Mesodermal cell (in vitro differentiated cells): ENCODE measurements at regions not wholly inside any gene's neighbourhood (a gene's known extent, or its start where the extent isn't known, plus 50 kb on each side); places are given as distances from the start of the nearest gene placed in this dataset.
"Not testable (repeated sequence)": the region's sequence is repeated elsewhere in the genome, so short reads cannot be mapped to it uniquely, and the experiment has no call there.

Experiments
- H3K27ac ChIP-seq: 2 replicates; pipeline ENCODE4 v1.7.0; 2013; ENCODE audit warnings: mild to moderate bottlenecking, low read depth, low read length, moderate library complexity; ENCODE audit not compliant: severe bottlenecking
- H3K36me3 ChIP-seq: 2 replicates; pipeline ENCODE4 v1.7.1; 2013; ENCODE audit warnings: mild to moderate bottlenecking, low read length, moderate library complexity; ENCODE audit not compliant: control insufficient read depth, insufficient read depth
- H3K4me1 ChIP-seq: one replicate; pipeline ENCODE4 v1.7.1; 2013; ENCODE audit warnings: mild to moderate bottlenecking, low read length; ENCODE audit not compliant: insufficient read depth, control insufficient read depth, poor library complexity, severe bottlenecking
- H3K4me3 ChIP-seq: 2 replicates; pipeline ENCODE4 v1.7.0; 2013; ENCODE audit warnings: low read length, control low read depth, mild to moderate bottlenecking; ENCODE audit not compliant: insufficient read depth, poor library complexity, severe bottlenecking; ENCODE audit errors: extremely low read depth
- H3K9me3 ChIP-seq: 2 replicates; pipeline ENCODE4 v1.7.1; 2013; ENCODE audit warnings: mild to moderate bottlenecking, low read length, moderate library complexity; ENCODE audit not compliant: control insufficient read depth
- WGBS, 2 experiments: methylation state at CpG; one replicate each; pipeline ENCODE4 v1.1.5; 2013; ENCODE audit warnings: missing lambda C conversion rate in 2 of 2; ENCODE audit not compliant: insufficient coverage in 2 of 2; 5-methylcytosine and 5-hydroxymethylcytosine counted together

DNA sequence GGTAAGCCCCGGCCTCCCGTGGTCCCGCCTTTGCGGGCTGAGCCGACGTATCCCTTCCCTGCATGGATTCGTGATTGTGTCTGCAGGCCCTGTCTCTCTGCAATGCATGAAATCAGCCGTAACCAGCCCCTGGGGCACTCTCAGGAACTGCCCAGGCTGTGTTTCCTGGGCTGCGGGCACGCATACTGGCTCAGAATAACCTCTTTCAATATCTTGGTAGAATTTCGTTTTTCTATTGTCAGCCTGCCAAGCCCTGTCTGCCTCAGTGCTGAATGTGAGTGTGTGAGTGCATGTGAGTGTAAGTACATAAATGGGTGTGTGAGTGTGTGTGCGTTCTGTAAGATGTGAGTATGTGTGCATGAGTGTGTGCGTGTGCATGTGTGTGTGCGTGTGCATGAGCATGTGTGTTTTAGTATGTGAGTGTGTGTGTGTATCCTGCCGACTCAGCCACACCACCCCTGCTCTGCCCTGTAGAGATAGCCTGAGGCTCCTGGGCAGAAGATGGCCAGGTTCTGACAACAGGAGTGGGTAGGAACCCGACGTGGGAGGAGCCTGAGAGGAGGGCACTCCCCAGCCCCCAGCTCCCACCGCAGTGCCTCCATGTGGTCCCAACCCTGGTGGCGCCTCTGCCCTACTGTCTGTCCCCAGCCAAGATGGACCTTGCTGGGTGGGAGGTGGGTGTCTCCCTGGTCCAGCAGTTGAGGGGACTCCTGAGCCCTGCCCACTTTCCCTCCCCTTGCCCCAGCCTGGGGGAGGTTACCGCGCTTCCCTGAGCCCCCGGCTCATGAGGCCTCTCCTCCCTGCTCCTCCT is 268.8 kb downstream of the ADGRD1 start:
- 82 to 85% methylated on average over 17 to 18 of the region's 22 CpGs for WGBS, 2 experiments
- Histone ChIP-seq H3K4me1 (peaks cover 16% of the 10 kb centered on the region), H3K4me3 (no peak overlapping the region), H3K36me3 (no peaks in the 10 kb centered on the region), H3K27ac (peak overlapping the region; percentile 23), H3K9me3 (no peaks in the 10 kb centered on the region)

DNA sequence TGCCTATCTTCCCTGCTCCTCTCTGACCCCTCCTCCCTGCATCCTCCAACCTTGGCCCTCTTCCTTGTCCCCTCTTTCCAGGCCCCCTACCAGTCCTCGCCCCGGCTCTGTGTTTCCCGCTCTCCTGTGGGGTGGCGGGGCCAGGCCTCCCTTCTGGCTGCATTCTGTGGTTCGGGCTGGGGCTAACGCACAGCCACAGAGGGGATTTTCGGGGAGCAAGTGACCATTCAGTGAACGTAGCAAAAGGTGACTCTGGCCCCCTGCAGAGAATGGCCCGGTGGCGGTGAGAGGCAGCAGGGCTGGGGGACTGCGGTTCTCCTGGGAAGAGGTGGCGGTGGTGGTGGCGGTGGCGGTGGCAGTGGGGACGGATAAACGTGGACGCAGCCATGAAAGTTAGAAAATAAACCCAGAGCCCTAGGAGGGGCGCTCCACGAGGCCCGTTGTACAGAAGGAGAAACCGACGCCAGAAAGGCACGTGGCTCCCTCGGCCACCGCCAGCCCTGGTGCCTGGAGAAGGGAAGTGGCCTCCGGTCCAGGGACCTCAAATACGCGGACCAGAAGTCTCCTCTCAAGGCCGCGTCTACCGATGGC is 269.6 kb downstream of the ADGRD1 start:
- Histone ChIP-seq H3K27ac (no peak overlapping the region), H3K4me3 (no peak overlapping the region), H3K4me1 (peaks cover 8% of the 10 kb centered on the region), H3K9me3 (no peaks in the 10 kb centered on the region), H3K36me3 (no peaks in the 10 kb centered on the region)
- WGBS, 2 experiments = 92 to 94% methylated on average over 31 of the region's 31 CpGs

DNA sequence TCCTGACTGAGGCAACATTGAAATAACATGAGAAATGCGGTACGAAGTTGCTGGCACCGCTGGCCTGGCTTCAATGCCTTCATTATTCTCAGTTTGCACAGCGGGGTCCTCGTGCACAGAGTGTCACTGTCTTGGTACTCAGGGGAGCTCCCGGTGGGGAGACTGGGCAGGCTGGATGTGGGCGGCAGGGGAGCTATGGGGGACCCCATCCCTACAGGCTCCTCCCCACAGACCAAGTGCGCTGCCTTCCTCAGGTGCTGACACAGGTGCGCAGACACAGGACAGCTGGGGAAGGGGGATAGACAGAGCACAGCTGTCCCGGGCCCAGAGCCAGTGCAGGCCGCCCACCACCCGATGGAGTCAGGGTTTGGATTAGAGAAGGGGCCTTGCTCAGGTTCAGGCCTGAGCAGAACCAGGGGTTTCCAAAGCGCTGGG is 270.1 kb downstream of the ADGRD1 start:
- 95 to 97% methylated on average over 11 to 12 of the region's 13 CpGs for WGBS, 2 experiments
- Histone ChIP-seq H3K9me3 (no peaks in the 10 kb centered on the region), H3K36me3 (no peaks in the 10 kb centered on the region), H3K27ac (no peak overlapping the region), H3K4me1 (peaks cover 3% of the 10 kb centered on the region), H3K4me3 (no peak overlapping the region)

DNA sequence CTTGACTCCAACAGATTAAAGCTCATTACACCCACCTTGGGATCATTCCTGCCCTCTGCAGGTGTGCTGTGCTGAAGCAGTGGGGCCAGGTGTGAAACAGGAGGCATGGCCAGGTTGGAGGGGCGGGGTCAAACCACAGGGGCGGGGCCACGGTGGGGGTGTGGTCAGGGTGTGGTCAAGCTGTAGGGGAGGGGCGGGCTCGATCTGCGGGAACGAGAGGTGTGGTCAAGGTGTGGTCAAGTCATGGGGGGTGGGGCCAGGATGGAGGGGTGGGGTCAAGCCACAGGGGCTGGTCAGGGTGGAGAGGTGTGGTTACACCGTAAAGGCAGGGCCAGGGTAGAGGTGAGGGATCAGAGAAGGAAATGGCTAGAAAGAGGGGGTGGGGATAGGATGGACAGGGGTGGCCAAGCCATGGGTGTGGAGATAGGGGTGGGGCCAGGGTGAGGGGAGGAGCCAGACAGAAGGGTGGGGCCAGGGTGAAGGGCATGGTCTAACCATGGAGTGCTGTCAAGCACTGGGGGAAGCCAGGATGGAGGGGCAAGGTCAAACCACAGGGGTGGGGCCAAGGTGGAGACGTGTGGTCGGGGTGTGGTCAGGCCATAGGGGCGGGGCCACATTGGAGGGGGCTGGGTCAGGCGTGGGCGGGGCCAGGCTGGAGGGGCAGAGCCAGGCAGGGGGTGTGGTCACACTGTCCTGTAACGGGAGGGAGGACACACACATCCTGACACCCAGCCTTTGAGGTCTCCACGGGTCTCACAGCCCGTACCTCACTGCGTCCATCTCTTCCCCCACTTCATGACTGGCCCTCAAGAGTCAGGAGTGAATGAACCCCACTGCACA is 270.7 kb downstream of the ADGRD1 start:
- 98% methylated on average over 4 of the region's 17 CpGs; no CpG with 5 or more reads in 1 of the 2 experiments for WGBS, 2 experiments
- H3K4me1 ChIP-seq, H3K36me3 ChIP-seq, H3K27ac ChIP-seq, H3K9me3 ChIP-seq, H3K4me3 ChIP-seq: not testable (repeated sequence)

DNA sequence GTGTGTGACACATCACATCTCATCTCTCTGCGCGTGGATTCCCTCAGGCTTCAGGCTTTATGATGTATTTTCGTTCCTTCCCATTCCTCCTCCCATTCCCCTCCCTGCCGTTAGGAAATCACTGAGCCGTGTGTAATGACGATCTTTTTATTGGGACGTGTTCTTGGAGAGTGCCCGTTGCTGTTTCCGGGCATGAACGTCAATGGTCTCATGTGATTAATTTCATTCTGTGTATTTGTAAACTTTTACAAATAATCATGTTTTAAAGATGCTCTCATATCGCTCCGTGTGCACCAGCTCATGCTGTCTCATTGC is 271.3 kb downstream of the ADGRD1 start:
- no CpG with 5 or more reads among the region's 12 CpGs for WGBS, 2 experiments
- not testable (repeated sequence) for H3K4me1 ChIP-seq, H3K4me3 ChIP-seq, H3K9me3 ChIP-seq, H3K36me3 ChIP-seq, H3K27ac ChIP-seq

DNA sequence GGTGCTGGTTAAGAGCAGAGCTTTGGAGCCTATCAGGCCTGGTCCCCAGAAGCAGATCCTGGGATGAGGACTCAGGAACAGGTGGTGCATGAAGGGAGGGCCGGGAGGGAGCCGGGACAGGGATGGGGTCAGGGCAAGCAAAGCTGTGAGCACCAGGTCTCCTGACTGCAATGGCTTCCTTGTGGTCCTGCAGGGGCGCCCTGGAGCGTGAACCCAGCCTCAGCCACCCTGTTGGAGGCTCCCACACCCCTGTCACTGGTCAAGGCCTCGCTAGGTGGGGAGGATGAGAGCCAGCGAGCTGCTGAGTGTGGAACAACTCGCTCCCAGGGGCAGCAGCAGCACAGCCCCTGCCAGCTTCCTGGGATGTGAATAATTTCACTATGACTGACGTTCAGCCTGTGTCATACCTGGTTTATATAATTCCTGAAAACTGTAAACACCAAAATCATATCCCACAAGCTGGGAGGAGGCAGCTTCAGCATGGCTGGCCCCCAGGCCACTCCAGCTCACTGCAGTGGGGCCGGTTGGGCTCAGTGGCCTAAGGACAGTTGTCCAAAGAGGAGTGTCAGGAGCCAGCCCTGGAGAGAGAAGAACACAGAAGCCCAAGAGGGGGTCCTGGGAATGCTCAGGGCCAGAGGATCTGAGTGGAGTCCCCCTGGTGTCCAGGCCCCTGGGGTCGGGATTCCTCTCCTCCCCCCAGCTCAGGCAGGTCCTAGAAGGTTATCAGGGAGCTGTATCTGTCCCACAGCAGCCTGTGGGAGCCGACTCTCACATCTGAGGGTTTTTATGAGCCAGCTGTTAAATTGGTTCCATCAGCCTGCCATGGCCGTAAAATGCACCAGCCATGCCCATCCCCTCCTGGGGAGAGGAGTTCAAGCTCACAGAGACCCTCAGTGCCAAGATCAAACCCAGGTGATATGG is 272.9 kb downstream of the ADGRD1 start:
- H3K4me1 ChIP-seq = peaks cover 8% of the 10 kb centered on the region
- no peak overlapping the region for H3K4me3 ChIP-seq
- H3K27ac ChIP-seq = no peak overlapping the region
- WGBS, 2 experiments = 77 to 85% methylated on average over 3 to 6 of the region's 12 CpGs
- H3K9me3 ChIP-seq = no peaks in the 10 kb centered on the region
- H3K36me3 ChIP-seq = no peaks in the 10 kb centered on the region

DNA sequence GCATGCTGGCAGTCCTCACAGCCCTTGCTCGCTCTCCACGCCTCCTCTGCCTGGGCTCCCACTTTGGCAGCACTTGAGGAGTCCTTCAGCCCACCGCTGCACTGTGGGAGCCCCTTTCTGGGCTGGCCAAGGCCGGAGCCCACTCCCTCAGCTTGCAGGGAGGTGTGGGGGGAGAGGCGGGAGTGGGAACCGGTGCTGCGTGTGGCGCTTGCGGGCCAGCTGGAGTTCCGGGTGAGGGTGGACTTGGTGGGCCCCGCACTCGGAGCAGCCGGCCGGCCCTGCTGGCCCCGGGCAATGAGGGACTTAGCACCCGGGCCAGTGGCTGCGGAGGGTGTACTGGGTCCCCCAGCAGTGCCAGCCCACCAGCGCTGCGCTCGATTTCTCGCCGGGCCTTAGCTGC is 273.9 kb downstream of the ADGRD1 start:
- not testable (repeated sequence) for H3K9me3 ChIP-seq, H3K4me3 ChIP-seq, H3K36me3 ChIP-seq, H3K27ac ChIP-seq, H3K4me1 ChIP-seq
- 91 to 97% methylated on average over 3 to 5 of the region's 22 CpGs for WGBS, 2 experiments

DNA sequence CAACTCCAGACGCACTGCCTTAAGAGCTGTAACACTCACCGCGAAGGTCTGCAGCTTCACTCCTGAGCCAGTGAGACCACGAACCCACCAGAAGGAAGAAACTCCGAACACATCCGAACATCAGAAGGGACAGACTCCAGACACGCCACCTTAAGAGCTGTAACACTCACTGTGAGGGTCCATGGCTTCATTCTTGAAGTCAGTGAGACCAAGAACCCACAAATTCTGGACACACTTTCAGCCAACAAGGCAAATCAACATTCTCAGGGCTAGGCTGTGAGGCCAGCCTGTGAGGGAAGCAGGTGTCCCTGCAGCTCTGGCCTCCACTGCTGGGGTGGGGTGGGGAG is 275.3 kb downstream of the ADGRD1 start:
- not testable (repeated sequence) for H3K4me1 ChIP-seq, H3K36me3 ChIP-seq, H3K9me3 ChIP-seq, H3K4me3 ChIP-seq
- WGBS, 2 experiments = no CpG with 5 or more reads among the region's 7 CpGs
- peak overlapping the region; percentile 41 for H3K27ac ChIP-seq

DNA sequence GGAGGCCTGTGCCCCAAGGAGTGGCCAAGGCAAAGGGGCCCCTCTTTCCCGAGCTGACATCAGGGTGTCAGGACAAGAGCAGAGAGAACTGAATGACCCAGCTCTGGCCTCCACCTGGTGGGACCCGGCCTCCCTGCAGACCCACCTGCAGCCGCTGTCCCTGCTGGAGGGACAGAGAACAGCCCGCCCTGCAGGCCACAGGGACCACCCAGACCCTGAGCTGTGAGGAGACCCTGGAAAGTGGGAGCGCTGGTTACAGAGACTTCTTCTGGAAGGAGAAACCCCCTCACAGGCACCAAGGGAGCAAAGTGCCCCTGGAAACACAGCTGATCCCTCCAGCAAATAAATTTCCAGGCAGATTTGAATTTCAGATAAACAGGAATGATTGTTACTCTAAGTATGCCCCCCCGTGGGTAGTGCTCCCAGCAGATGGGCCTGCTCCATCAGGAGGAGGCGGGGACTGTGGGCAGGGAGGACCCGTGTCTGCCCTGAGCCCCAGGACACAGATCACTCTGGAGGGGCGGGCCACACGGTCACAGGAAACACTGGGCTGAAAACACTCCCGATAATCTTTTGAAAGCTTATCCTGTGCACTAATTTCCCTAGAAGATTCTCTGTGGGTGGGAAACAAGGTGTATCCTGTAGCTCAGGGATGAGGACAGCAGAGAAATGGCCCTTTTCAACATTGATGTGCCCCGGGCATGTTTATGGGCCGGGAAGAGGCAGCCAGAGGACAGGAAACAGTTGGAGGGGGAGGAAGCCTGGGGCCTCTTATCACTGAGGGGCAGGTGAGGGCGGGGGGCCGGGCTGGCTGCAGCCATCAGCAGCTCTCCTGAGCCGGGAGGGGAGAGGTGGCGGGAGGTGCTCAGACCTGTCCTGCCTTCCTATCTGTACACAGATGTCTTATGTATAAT is 276.0 kb downstream of the ADGRD1 start:
- Histone ChIP-seq H3K4me1 (peaks cover 8% of the 10 kb centered on the region), H3K4me3 (no peak overlapping the region), H3K36me3 (no peaks in the 10 kb centered on the region), H3K9me3 (no peaks in the 10 kb centered on the region), H3K27ac (peak overlapping the region; percentile 49)
- 25 to 43% methylated on average over 8 to 12 of the region's 17 CpGs for WGBS, 2 experiments
